ENCODE measurements at regions not wholly inside any gene's neighbourhood (a gene's known extent, or its start where the extent isn't known, plus 50 kb on each side); places are given as distances from the start of the nearest gene placed in this dataset.

GRCh38 chr3:70766301-70766700, 453.9 kb upstream of the MDFIC2 start:
- WGBS (ENCODE audit: insufficient coverage, insufficient read length), result no CpG with 5 or more reads among the region's 2 CpGs
- DNase-seq (ENCODE audit: low read depth, low spot score), result no peak
- Histone ChIP-seq H3K27me3 (ENCODE audit: control insufficient read depth, insufficient read depth, low read length) (no peaks in the 10 kb centered on the region), H3K4me1 (ENCODE audit: control insufficient read depth, insufficient read depth, low read length) (no peaks in the 10 kb centered on the region), H3K9me3 (ENCODE audit: control insufficient read depth, insufficient read depth, low read length) (no peaks in the 10 kb centered on the region), H3K4me3 (ENCODE audit: low read length) (no peak overlapping the region), H3K27ac (ENCODE audit: low read length) (no peak overlapping the region), H3K36me3 (ENCODE audit: control insufficient read depth, insufficient read depth, low read length) (no peaks in the 10 kb centered on the region)

- Histone ChIP-seq H3K4me1 (ENCODE audit: control insufficient read depth, insufficient read depth, low read length) (no peaks in the 10 kb centered on the region), H3K9me3 (ENCODE audit: control insufficient read depth, insufficient read depth, low read length) (no peaks in the 10 kb centered on the region), H3K27ac (ENCODE audit: low read length) (no peak overlapping the region), H3K36me3 (ENCODE audit: control insufficient read depth, insufficient read depth, low read length) (no peaks in the 10 kb centered on the region), H3K4me3 (ENCODE audit: low read length) (no peak overlapping the region), H3K27me3 (ENCODE audit: control insufficient read depth, insufficient read depth, low read length) (no peaks in the 10 kb centered on the region)
- WGBS (ENCODE audit: insufficient coverage, insufficient read length), result no CpG with 5 or more reads among the region's 2 CpGs
- DNase-seq (ENCODE audit: low read depth, low spot score), result no peak
Measured at GRCh38 chr3:70763894-70764293, 451.5 kb upstream of the MDFIC2 start.

- Histone ChIP-seq H3K27me3 (ENCODE audit: control insufficient read depth, insufficient read depth, low read length) (no peaks in the 10 kb centered on the region), H3K9me3 (ENCODE audit: control insufficient read depth, insufficient read depth, low read length) (no peaks in the 10 kb centered on the region), H3K4me1 (ENCODE audit: control insufficient read depth, insufficient read depth, low read length) (no peaks in the 10 kb centered on the region), H3K36me3 (ENCODE audit: control insufficient read depth, insufficient read depth, low read length) (no peaks in the 10 kb centered on the region), H3K4me3 (ENCODE audit: low read length) (no peak overlapping the region), H3K27ac (ENCODE audit: low read length) (no peak overlapping the region)
- no peak for DNase-seq (ENCODE audit: low read depth, low spot score)
- no CpG with 5 or more reads among the region's 2 CpGs for WGBS (ENCODE audit: insufficient coverage, insufficient read length)
Measured at GRCh38 chr3:70757658-70758057, 445.2 kb upstream of the MDFIC2 start.

- H3K36me3 ChIP-seq (ENCODE audit: control insufficient read depth, insufficient read depth, low read length), result no peaks in the 10 kb centered on the region
- DNase-seq (ENCODE audit: low read depth, low spot score), result no peak
- no peaks in the 10 kb centered on the region for H3K9me3 ChIP-seq (ENCODE audit: control insufficient read depth, insufficient read depth, low read length)
- no peak overlapping the region for H3K27ac ChIP-seq (ENCODE audit: low read length)
- H3K27me3 ChIP-seq (ENCODE audit: control insufficient read depth, insufficient read depth, low read length), result no peaks in the 10 kb centered on the region
- H3K4me3 ChIP-seq (ENCODE audit: low read length), result no peak overlapping the region
- WGBS (ENCODE audit: insufficient coverage, insufficient read length), result no CpG with 5 or more reads among the region's 5 CpGs
- H3K4me1 ChIP-seq (ENCODE audit: control insufficient read depth, insufficient read depth, low read length), result no peaks in the 10 kb centered on the region
Measured at GRCh38 chr3:70755526-70755925, 443.1 kb upstream of the MDFIC2 start.

- Histone ChIP-seq H3K4me3 (ENCODE audit: low read length) (no peak overlapping the region), H3K27ac (ENCODE audit: low read length) (no peak overlapping the region), H3K36me3 (ENCODE audit: control insufficient read depth, insufficient read depth, low read length) (no peaks in the 10 kb centered on the region), H3K9me3 (ENCODE audit: control insufficient read depth, insufficient read depth, low read length) (no peaks in the 10 kb centered on the region), H3K27me3 (ENCODE audit: control insufficient read depth, insufficient read depth, low read length) (no peaks in the 10 kb centered on the region), H3K4me1 (ENCODE audit: control insufficient read depth, insufficient read depth, low read length) (no peaks in the 10 kb centered on the region)
- no peak for DNase-seq (ENCODE audit: low read depth, low spot score)
Measured at GRCh38 chr3:70754314-70754713, 441.9 kb upstream of the MDFIC2 start.

- no peak overlapping the region for H3K27ac ChIP-seq (ENCODE audit: low read length)
- no peak for DNase-seq (ENCODE audit: low read depth, low spot score)
- H3K4me1 ChIP-seq (ENCODE audit: control insufficient read depth, insufficient read depth, low read length), result 0 out of 2 replicates have a peak, but pooled peaks cover 2% of the 10 kb centered on the region
- H3K27me3 ChIP-seq (ENCODE audit: control insufficient read depth, insufficient read depth, low read length), result no peaks in the 10 kb centered on the region
- H3K36me3 ChIP-seq (ENCODE audit: control insufficient read depth, insufficient read depth, low read length), result no peaks in the 10 kb centered on the region
- no peak overlapping the region for H3K4me3 ChIP-seq (ENCODE audit: low read length)
- no CpG with 5 or more reads among the region's 3 CpGs for WGBS (ENCODE audit: insufficient coverage, insufficient read length)
- H3K9me3 ChIP-seq (ENCODE audit: control insufficient read depth, insufficient read depth, low read length), result no peaks in the 10 kb centered on the region
Measured at GRCh38 chr3:70753572-70753971, 441.1 kb upstream of the MDFIC2 start.

GRCh38 chr3:70752051-70752450, 439.6 kb upstream of the MDFIC2 start:
- no peak for DNase-seq (ENCODE audit: low read depth, low spot score)
- no peaks in the 10 kb centered on the region for H3K9me3 ChIP-seq (ENCODE audit: control insufficient read depth, insufficient read depth, low read length)
- WGBS (ENCODE audit: insufficient coverage, insufficient read length), result no CpG with 5 or more reads among the region's 5 CpGs

GRCh38 chr3:70749122-70749521, 436.7 kb upstream of the MDFIC2 start:
- Histone ChIP-seq H3K4me1 (ENCODE audit: control insufficient read depth, insufficient read depth, low read length) (peaks cover 2% of the 10 kb centered on the region; the same call in 1 of the 2 replicates), H3K4me3 (ENCODE audit: low read length) (no peak overlapping the region), H3K36me3 (ENCODE audit: control insufficient read depth, insufficient read depth, low read length) (no peaks in the 10 kb centered on the region), H3K27me3 (ENCODE audit: control insufficient read depth, insufficient read depth, low read length) (no peaks in the 10 kb centered on the region), H3K9me3 (ENCODE audit: control insufficient read depth, insufficient read depth, low read length) (no peaks in the 10 kb centered on the region), H3K27ac (ENCODE audit: low read length) (no peak overlapping the region)
- no peak for DNase-seq (ENCODE audit: low read depth, low spot score)
- no CpG with 5 or more reads among the region's 4 CpGs for WGBS (ENCODE audit: insufficient coverage, insufficient read length)

More at GRCh38 chr3:70752051-70752450, 439.6 kb upstream of the MDFIC2 start:
- H3K36me3 ChIP-seq (ENCODE audit: control insufficient read depth, insufficient read depth, low read length), result no peaks in the 10 kb centered on the region
- H3K27ac ChIP-seq (ENCODE audit: low read length), result no peak overlapping the region
- peaks cover 2% of the 10 kb centered on the region; the same call in 1 of the 2 replicates for H3K4me1 ChIP-seq (ENCODE audit: control insufficient read depth, insufficient read depth, low read length)
- H3K27me3 ChIP-seq (ENCODE audit: control insufficient read depth, insufficient read depth, low read length), result no peaks in the 10 kb centered on the region
- no peak overlapping the region for H3K4me3 ChIP-seq (ENCODE audit: low read length)

- Histone ChIP-seq H3K9me3 (ENCODE audit: control insufficient read depth, insufficient read depth, low read length) (no peaks in the 10 kb centered on the region), H3K27ac (ENCODE audit: low read length) (no peak overlapping the region), H3K27me3 (ENCODE audit: control insufficient read depth, insufficient read depth, low read length) (no peaks in the 10 kb centered on the region), H3K4me3 (ENCODE audit: low read length) (no peak overlapping the region), H3K4me1 (ENCODE audit: control insufficient read depth, insufficient read depth, low read length) (peaks cover 2% of the 10 kb centered on the region; the same call in 1 of the 2 replicates), H3K36me3 (ENCODE audit: control insufficient read depth, insufficient read depth, low read length) (no peaks in the 10 kb centered on the region)
- peak; percentile 5 for DNase-seq (ENCODE audit: low read depth, low spot score)
- WGBS (ENCODE audit: insufficient coverage, insufficient read length), result no CpG with 5 or more reads among the region's 5 CpGs
Measured at GRCh38 chr3:70748593-70748992, 436.2 kb upstream of the MDFIC2 start.

GRCh38 chr3:70747847-70748246, 435.4 kb upstream of the MDFIC2 start:
- no CpG with 5 or more reads among the region's 4 CpGs for WGBS (ENCODE audit: insufficient coverage, insufficient read length)

GRCh38 chr3:70744536-70744935, 432.1 kb upstream of the MDFIC2 start:
- Histone ChIP-seq H3K4me1 (ENCODE audit: control insufficient read depth, insufficient read depth, low read length) (peaks cover 2% of the 10 kb centered on the region; the same call in 1 of the 2 replicates), H3K27ac (ENCODE audit: low read length) (no peak overlapping the region), H3K4me3 (ENCODE audit: low read length) (no peak overlapping the region), H3K27me3 (ENCODE audit: control insufficient read depth, insufficient read depth, low read length) (no peaks in the 10 kb centered on the region), H3K36me3 (ENCODE audit: control insufficient read depth, insufficient read depth, low read length) (no peaks in the 10 kb centered on the region), H3K9me3 (ENCODE audit: control insufficient read depth, insufficient read depth, low read length) (no peaks in the 10 kb centered on the region)
- no CpG with 5 or more reads among the region's 3 CpGs for WGBS (ENCODE audit: insufficient coverage, insufficient read length)
- no peak for DNase-seq (ENCODE audit: low read depth, low spot score)

More at GRCh38 chr3:70747847-70748246, 435.4 kb upstream of the MDFIC2 start:
- Histone ChIP-seq H3K27me3 (ENCODE audit: control insufficient read depth, insufficient read depth, low read length) (no peaks in the 10 kb centered on the region), H3K4me3 (ENCODE audit: low read length) (no peak overlapping the region), H3K36me3 (ENCODE audit: control insufficient read depth, insufficient read depth, low read length) (no peaks in the 10 kb centered on the region), H3K9me3 (ENCODE audit: control insufficient read depth, insufficient read depth, low read length) (no peaks in the 10 kb centered on the region), H3K4me1 (ENCODE audit: control insufficient read depth, insufficient read depth, low read length) (peaks cover 2% of the 10 kb centered on the region; the same call in 1 of the 2 replicates), H3K27ac (ENCODE audit: low read length) (no peak overlapping the region)
- no peak for DNase-seq (ENCODE audit: low read depth, low spot score)

Measured in iPS DF 6.9 (cell line).